SK-N-DZ (cell line): ENCODE measurements at regions not wholly inside any gene's neighbourhood (a gene's known extent, or its start where the extent isn't known, plus 50 kb on each side); places are given as distances from the start of the nearest gene placed in this dataset.

Experiments
- DNase-seq: peaks from one replicate; pipeline ENCODE4 v3.0.0-alpha.2; 2015; ENCODE audit warnings: low spot score

DNA sequence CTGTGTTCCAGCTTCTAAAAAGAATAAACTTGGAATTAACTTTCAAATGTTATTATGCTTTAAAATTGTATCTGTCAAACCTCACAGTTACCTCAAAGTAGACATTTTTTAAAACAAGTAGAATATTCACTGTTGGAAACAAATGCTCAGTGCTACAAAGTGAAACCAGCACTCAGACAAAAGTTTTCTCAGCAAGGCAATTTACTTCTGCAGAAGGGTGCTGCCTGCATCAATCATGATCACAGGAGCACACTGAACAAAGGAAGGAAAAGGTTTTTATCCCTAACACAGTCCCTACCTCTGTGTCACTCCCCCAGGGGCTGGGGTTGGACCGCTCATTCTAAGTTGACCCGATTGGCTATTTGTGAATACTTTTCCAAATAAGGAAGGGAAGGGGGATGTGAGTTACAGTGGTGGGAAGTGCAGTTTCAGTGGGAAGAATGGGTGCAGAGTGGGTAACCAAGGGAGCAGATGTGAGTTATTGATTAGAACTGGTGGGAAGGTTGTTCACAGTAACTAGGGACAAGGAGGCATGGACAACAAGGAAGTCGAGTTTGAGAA, 63.0 kb upstream of the CDK20 start:
- no peak for DNase-seq

- no peak for DNase-seq
These were observed 60.6 kb upstream of the CDK20 start for GRCh38 chr9:88034964-88035363.

- no peak for DNase-seq
These were observed 59.0 kb upstream of the CDK20 start for GRCh38 chr9:88033359-88033702.

DNA sequence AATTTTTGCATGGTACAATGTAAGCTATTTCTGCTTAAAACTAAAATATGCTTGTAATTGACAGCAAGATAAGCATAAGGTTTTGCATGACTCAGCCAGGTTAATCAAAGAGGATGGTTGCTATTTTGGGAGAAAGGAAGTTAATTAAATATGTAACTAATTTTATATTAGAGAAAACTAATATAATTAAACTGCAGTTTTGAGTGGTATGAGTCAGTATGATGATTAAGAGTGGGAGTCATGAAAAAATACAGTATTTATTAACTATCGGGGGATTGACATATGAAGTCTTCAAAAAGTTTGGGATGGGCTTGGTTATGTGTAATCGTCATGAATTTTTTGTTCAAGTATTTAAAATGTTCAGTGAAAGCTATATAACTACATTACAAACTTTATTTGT, 54.0 kb upstream of the CDK20 start:
- DNase-seq = no peak

GRCh38 chr9:88026118-88026479, 51.8 kb upstream of the CDK20 start:
- DNase-seq = no peak

GRCh38 chr9:88025411-88026117, 51.2 kb upstream of the CDK20 start:
- no peak for DNase-seq

GRCh38 chr9:88024896-88025295, 50.6 kb upstream of the CDK20 start:
- no peak for DNase-seq
